ENCODE measurements at regions not wholly inside any gene's neighbourhood (a gene's known extent, or its start where the extent isn't known, plus 50 kb on each side); places are given as distances from the start of the nearest gene placed in this dataset.

DNA sequence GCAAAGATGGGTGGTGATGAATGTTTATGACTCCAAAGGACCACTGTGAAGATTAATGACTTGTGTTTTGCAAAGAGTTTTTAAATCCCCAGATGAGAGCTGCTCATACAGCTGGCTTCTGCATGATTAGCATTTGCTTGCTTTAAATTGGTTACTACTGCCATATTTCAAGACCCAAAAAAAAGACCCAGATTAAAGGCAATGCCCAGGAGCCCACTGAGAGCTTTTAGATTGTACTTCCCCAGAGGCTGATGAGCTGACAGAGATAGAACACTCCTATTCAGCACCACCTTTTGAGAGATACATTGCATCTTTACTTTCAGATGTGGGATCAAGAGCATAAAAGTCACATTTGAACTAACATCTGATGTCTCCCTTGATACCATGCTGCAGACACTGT is 142.0 kb downstream of the HNRNPD start:
- Histone ChIP-seq H3K23me2 (ENCODE audit: low read depth, low read length) (no peaks in the 10 kb centered on the region), H3K9ac (replicated peaks in 1 of 4; ENCODE audit: extremely low read depth in 1 of 4, low read depth in 3 of 4, low read length in 3 of 4) (no peak overlapping the region), H3K18ac (ENCODE audit: extremely low read depth, low read length) (no peak overlapping the region), H2BK15ac (ENCODE audit: low read length) (no peak overlapping the region), H4K8ac (ENCODE audit: extremely low read depth, insufficient read depth, low read length) (no peak overlapping the region), H2AFZ (ENCODE audit: low read length) (no peak overlapping the region), H2BK12ac (ENCODE audit: low read depth, low read length) (no peak overlapping the region), H4K20me1 (replicated peaks in 1 of 2; ENCODE audit: control insufficient read depth in 1 of 2, insufficient read depth in 2 of 2, low read length in 2 of 2) (no peaks in the 10 kb centered on the region), H3K56ac (replicated peaks; ENCODE audit: insufficient read length, low read depth, low read length) (no peak overlapping the region), H3K4ac (replicated peaks; ENCODE audit: insufficient read length, low read depth, low read length) (no peak overlapping the region), H3K79me1 (ENCODE audit: low read depth, low read length) (no peaks in the 10 kb centered on the region), H3K4me1 (replicated peaks in 1 of 4; ENCODE audit: control insufficient read depth in 3 of 4, insufficient read depth in 4 of 4, low read length in 3 of 4) (no peaks in the 10 kb centered on the region), H3K4me2 (ENCODE audit: insufficient read depth in 1 of 2, low read depth in 2 of 2, low read length in 2 of 2) (no peak overlapping the region), H4K5ac (ENCODE audit: insufficient read length, low read depth, low read length) (no peak overlapping the region), H2AK5ac (ENCODE audit: low read depth, low read length) (no peak overlapping the region), H2BK5ac (ENCODE audit: low read depth, low read length) (no peak overlapping the region), H4K91ac (replicated peaks; ENCODE audit: insufficient read length, low read length) (no peak overlapping the region), H3K23ac (ENCODE audit: insufficient read length) (no peak overlapping the region), H3K9me3 (ENCODE audit: insufficient read depth in 2 of 2, low read depth in 1 of 2, low read length in 1 of 2) (no peaks in the 10 kb centered on the region), H3K27ac (ENCODE audit: low read depth, low read length) (no peak overlapping the region), H3K27me3 (replicated peaks in 1 of 4; ENCODE audit: control insufficient read depth in 3 of 4, extremely low read depth in 1 of 4, insufficient read depth in 3 of 4, low read length in 3 of 4) (no peaks in the 10 kb centered on the region), H2BK120ac (replicated peaks; ENCODE audit: low read depth, low read length) (no peak overlapping the region), H3K79me2 (ENCODE audit: control insufficient read depth in 1 of 2, insufficient read depth in 2 of 2, low read length in 2 of 2) (no peaks in the 10 kb centered on the region), H3K14ac (ENCODE audit: insufficient read length) (no peak overlapping the region), H3K36me3 (ENCODE audit: control insufficient read depth in 2 of 4, insufficient read depth in 4 of 4, low read length in 3 of 4) (no peaks in the 10 kb centered on the region), H3K4me3 (ENCODE audit: extremely low read depth in 1 of 4, insufficient read depth in 2 of 4, low read depth in 3 of 4, low read length in 4 of 4) (no peak overlapping the region), H2BK20ac (ENCODE audit: low read length) (no peak overlapping the region)
- FAIRE-seq = no peak
- ChIA-PET POLR2A (ENCODE audit: partially characterized antibody) (no interaction called here), CTCF (ENCODE audit: partially characterized antibody) (interaction anchor here (1.0 to 1.3 kb wide), 2 partner anchors 25 to 37 kb away, joined by 3 read pairs; no protein-coding TSS in a partner anchor)
- TF ChIP-seq YY1 (IDR thresholded peaks at IDR 0.05; ENCODE audit: low read depth, low read length) (no peak), CREB1 (IDR thresholded peaks at IDR 0.05) (no peak), ASH2L (IDR thresholded peaks at IDR 0.05; ENCODE audit: low read length) (no peak), TCF12 (IDR thresholded peaks at IDR 0.05; ENCODE audit: low read depth, low read length) (no peak), CHD2 (IDR thresholded peaks at IDR 0.05; ENCODE audit: low read length) (no peak), JUND (IDR thresholded peaks at IDR 0.05; ENCODE audit: low read length) (no peak), ZNF274 (IDR thresholded peaks at IDR 0.05; ENCODE audit: borderline replicate concordance, extremely low read depth, low read length) (no peak), SAP30 (IDR thresholded peaks at IDR 0.05; ENCODE audit: insufficient read depth, insufficient replicate concordance, low read length) (no peak), RBBP5 (IDR thresholded peaks at IDR 0.05; ENCODE audit: borderline replicate concordance, low read depth, low read length) (no peak), SRF (IDR thresholded peaks at IDR 0.05; ENCODE audit: low read depth, low read length) (no peak), MAX (IDR thresholded peaks at IDR 0.05) (no peak), TAF1 (IDR thresholded peaks at IDR 0.05; ENCODE audit: low read depth, low read length) (no peak), SIX5 (IDR thresholded peaks at IDR 0.05; ENCODE audit: low read depth, low read length) (no peak), NRF1 (IDR thresholded peaks at IDR 0.05; ENCODE audit: low read depth, low read length) (no peak), FOSL1 (IDR thresholded peaks at IDR 0.05; ENCODE audit: insufficient read depth, low read depth, low read length) (no peak), EZH2 (IDR thresholded peaks at IDR 0.05; ENCODE audit: low read depth, low read length, severe bottlenecking) (no peak)
- DNase-seq (ENCODE audit: low read depth in 1 of 2, low spot score in 2 of 2) = no peak

Measured in H1 (cell line).